ENCODE measurements at regions not wholly inside any gene's neighbourhood (a gene's known extent, or its start where the extent isn't known, plus 50 kb on each side); places are given as distances from the start of the nearest gene placed in this dataset.
"Not testable (repeated sequence)": the region's sequence is repeated elsewhere in the genome, so short reads cannot be mapped to it uniquely, and the experiment has no call there.

- no peak for DNase-seq
Observed at GRCh38 chr3:39558775-39559306, 91.4 kb downstream of the MOBP start.

GRCh38 chr3:39559543-39559942 lies 92.1 kb downstream of the MOBP start:
- no peak for DNase-seq

- no peak for DNase-seq
Observed at GRCh38 chr3:39568508-39568907, 101.0 kb downstream of the MOBP start.

GRCh38 chr3:39569095-39569494 lies 101.6 kb downstream of the MOBP start:
- no peak for DNase-seq

GRCh38 chr3:39573392-39573791 lies 105.9 kb downstream of the MOBP start:
- no peak for DNase-seq

- no peak for DNase-seq
Observed at GRCh38 chr3:39577541-39577940, 110.1 kb downstream of the MOBP start.

GRCh38 chr3:39586215-39586614 lies 118.7 kb downstream of the MOBP start:
- DNase-seq = not testable (repeated sequence)

GRCh38 chr3:39587113-39587512 lies 119.6 kb downstream of the MOBP start:
- no peak for DNase-seq

GRCh38 chr3:39590806-39591205 lies 123.3 kb downstream of the MOBP start:
- DNase-seq = no peak

- no peak for DNase-seq
Observed at GRCh38 chr3:39592311-39593050, 125.0 kb downstream of the MOBP start.

- no peak for DNase-seq
Observed at GRCh38 chr3:39593341-39593740, 125.9 kb downstream of the MOBP start.

- DNase-seq = no peak
Observed at GRCh38 chr3:39601241-39601640, 133.8 kb downstream of the MOBP start.

GRCh38 chr3:39605837-39606236 lies 138.4 kb downstream of the MOBP start:
- DNase-seq = no peak

- no peak for DNase-seq
Observed at GRCh38 chr3:39626198-39626597, 158.7 kb downstream of the MOBP start.

- DNase-seq = no peak
Observed at GRCh38 chr3:39631136-39631535, 163.7 kb downstream of the MOBP start.

- DNase-seq = no peak
Observed at GRCh38 chr3:39637807-39638206, 170.3 kb downstream of the MOBP start.

- no peak for DNase-seq
Observed at GRCh38 chr3:39638301-39638700, 170.8 kb downstream of the MOBP start.

- no peak for DNase-seq
Observed at GRCh38 chr3:39639344-39640236, 169.8 kb upstream of the MYRIP start.

GRCh38 chr3:39641274-39641673 lies 168.1 kb upstream of the MYRIP start:
- DNase-seq = no peak

GRCh38 chr3:39644176-39644575 lies 165.2 kb upstream of the MYRIP start:
- DNase-seq = no peak

- DNase-seq = not testable (repeated sequence)
Observed at GRCh38 chr3:39651256-39651655, 158.2 kb upstream of the MYRIP start.

GRCh38 chr3:39651993-39652739 lies 157.2 kb upstream of the MYRIP start:
- no peak for DNase-seq

- not testable (repeated sequence) for DNase-seq
Observed at GRCh38 chr3:39655718-39656117, 153.7 kb upstream of the MYRIP start.
